Adipose tissue (tissue), 3 donors: ENCODE measurements at regions not wholly inside any gene's neighbourhood (a gene's known extent, or its start where the extent isn't known, plus 50 kb on each side); places are given as distances from the start of the nearest gene placed in this dataset.

Experiments used
- H3K27ac ChIP-seq: one replicate; pipeline ENCODE4 v1.5.1; 2013; ENCODE audit warnings: low read depth, low read length
- WGBS, 3 donors: extraction: QIAGEN DNeasy Blood & Tissue Kit; methylation state at CpG; one replicate each; pipeline ENCODE4 v1.1.7; 2013; 5-methylcytosine and 5-hydroxymethylcytosine counted together
- donor health status: healthy with polysubstance abuse.
- donor health status: Bipolar disorder and iron deficiency.
- donor health status: healthy.

GRCh38 chr13:33367171-33367895 lies 81.8 kb upstream of the STARD13 start:
- 67 to 82% (median 81%) methylated on average over 2 of the region's 2 CpGs for WGBS, 3 donors

DNA sequence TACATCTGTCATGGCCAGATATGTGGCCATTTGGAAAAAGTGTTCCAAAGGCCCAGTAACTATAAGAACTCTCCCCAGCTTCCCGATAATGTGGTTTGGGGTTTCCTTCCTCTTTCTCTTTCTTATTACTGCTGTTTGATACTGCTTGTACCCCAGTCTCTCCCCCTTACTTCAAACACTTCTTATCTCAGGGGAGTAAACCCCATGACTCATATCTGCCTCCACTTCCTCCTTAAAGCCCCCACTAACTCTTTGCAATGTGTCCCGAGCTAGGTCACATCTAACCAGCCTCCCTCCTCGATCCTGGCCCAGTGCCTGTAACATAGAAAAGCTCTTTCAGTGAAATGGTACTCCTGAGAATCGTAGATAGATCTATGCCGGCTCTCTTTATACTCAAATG lies 82.4 kb upstream of the STARD13 start:
- H3K27ac ChIP-seq = no peak overlapping the region
- 23 to 62% (median 25%) methylated on average over 5 of the region's 5 CpGs for WGBS, 3 donors

More at GRCh38 chr13:33367171-33367895, 81.8 kb upstream of the STARD13 start:
- H3K27ac ChIP-seq = no peak overlapping the region

DNA sequence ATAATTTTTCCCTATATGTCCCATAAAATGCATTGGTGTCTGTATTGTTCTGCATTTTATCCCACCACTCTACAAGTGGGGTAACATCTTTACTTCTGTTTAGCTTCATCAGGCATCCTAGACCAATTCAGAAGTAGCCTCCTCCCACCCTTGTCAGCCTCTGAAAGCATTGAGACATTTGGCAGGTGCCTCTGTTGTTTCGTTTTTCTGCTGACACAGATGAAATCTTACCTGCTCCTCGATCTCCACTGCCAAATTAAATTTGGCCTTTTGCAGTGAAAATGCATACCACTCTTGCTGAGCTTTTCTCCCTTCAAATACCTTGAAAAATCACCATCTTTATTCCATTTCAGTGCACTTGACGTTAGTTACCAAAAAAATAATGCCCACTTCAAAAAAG lies 83.5 kb upstream of the STARD13 start:
- no peak overlapping the region for H3K27ac ChIP-seq
- WGBS, 3 donors = 65 to 80% (median 78%) methylated on average over 3 of the region's 3 CpGs

GRCh38 chr13:33372251-33372919 lies 86.8 kb upstream of the STARD13 start:
- 81 to 90% (median 86%) methylated on average over 4 of the region's 4 CpGs for WGBS, 3 donors
- no peak overlapping the region for H3K27ac ChIP-seq

GRCh38 chr13:33373624-33374023 lies 88.1 kb upstream of the STARD13 start:
- no peak overlapping the region for H3K27ac ChIP-seq

DNA sequence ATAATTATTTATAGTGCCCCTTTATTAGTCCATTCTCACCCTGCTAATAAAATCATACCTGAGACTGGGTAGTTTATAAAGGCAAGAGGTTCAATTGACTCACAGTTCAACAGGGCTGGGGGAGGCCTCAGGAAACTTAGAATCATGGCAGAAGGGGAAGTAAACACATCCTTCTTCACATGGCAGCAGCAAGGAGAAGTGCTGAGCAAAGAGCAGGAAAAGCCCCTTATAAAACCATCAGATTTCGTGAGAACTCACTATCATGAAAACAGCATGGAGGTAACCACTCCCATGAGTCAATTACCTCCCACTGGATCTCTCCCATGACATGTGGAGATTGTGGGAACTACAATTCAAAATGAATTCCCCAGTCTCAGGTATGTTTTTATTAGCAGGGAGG lies 89.9 kb upstream of the STARD13 start:
- 50 to 89% (median 83%) methylated on average over 1 of the region's 1 CpG for WGBS, 3 donors
- no peak overlapping the region for H3K27ac ChIP-seq

- no peak overlapping the region for H3K27ac ChIP-seq
- 94 to 100% (median 95%) methylated on average over 1 of the region's 1 CpG for WGBS, 3 donors
Observed at GRCh38 chr13:33376212-33376611, 90.7 kb upstream of the STARD13 start.

DNA sequence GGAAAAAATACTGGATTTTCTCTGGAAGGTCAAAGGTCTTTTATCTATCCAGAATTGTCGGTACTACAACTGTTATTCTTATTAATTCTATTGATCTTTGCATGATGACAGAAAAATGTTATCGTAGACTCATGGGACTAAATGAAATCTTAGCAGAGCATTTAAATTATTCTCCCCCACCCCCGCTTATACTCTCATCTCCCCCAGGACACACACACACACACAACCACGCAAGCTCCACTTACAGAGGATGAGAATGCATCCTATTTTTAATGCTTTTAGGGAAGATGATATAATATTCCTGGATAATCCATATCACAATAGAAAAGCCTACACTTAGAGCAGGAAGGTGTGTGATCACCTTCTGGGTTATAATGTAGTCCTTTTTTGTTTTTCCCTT lies 91.9 kb upstream of the STARD13 start:
- no peak overlapping the region for H3K27ac ChIP-seq
- WGBS, 3 donors = 56 to 95% (median 94%) methylated on average over 4 of the region's 4 CpGs

DNA sequence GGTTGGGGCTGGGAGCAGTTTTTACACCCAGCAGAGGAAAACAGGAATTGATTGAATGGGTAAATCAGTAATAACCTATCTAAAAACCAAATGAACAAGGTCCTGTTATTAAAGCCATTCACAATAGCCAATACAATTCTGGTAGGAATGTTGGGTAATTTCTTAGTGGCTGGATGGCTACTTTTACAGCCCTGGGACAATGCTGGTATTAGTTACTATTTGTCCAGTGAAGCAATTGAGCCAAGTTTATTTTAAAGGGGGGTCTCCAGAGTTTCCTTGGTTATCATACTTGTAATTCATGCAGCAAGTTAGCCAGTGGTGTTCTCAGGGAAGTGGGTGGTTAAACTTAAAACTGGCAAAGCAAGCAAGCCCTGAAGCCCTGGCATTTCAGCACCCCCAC lies 92.3 kb upstream of the STARD13 start:
- H3K27ac ChIP-seq = no peak overlapping the region

DNA sequence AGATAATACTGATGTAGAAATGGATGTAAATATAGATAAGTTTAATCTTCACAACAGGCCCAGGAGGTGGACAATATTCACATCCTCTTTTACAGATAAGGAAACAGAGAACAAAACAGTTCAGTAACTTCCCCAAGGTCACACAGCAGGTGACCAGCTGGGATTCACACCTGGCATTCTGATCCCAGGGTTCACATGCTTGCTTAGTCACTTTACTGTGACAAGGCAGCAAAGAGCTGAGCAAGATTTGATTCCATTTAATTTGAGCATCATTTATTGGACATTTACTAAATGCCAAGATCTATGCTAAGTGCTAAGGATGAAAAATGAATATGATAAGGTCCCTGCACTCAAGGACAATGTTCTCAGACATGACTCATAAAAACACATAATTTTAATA lies 94.1 kb upstream of the STARD13 start:
- H3K27ac ChIP-seq = no peak overlapping the region

DNA sequence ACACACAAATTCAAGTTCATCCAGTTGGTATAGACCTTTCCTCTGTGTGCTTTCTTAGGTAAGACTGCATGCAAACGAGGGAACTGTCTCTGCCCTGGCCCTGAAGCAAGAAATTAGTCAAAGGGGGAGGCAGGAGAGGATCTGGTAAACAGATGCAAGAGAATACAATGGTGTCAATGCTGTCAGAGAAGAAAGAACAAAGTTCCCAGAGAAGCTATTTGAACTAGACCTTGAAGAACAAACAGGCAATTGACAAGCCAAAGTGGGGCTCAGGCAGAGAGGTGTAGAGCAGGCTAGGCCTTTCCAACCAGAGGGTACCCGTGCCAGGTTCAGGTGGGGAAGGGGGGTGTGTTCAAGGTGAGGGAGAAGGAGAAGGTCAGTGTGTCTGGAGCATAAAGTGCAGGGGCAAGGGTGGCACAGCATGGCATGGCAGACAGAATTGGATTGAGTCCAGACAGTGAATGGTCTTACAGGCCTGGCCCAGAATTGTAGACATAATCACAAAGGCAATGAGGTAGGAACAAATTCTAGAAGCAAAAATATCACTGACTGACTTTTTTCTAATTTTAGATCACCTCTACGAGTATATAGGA lies 95.0 kb upstream of the STARD13 start:
- no peak overlapping the region for H3K27ac ChIP-seq
- WGBS, 3 donors = 46 to 90% (median 89%) methylated on average over 3 of the region's 3 CpGs

- WGBS, 3 donors = 91 to 93% (median 92%) methylated on average over 5 of the region's 5 CpGs
Observed at GRCh38 chr13:33381180-33381579, 95.6 kb upstream of the STARD13 start.

DNA sequence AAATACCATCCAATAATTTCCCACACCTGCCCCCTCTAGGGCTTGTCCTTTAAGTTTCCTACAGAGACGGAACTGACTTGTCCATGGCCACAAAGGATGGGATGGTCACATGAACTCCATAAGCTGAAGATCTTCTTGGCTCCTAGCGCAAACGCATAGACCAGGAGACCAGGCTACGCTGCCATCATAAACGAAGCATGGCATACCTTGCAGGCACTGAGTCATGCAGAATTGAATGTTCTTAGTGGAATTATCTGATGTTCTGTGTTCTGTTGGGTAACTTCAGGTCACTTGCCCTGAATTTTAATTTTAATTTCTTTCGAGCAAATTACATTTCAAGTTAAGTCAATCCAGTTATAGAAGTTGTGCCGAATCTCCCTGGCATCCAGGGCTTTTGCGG lies 96.4 kb upstream of the STARD13 start:
- WGBS, 3 donors = 96 to 97% (median 97%) methylated on average over 8 of the region's 8 CpGs
- H3K27ac ChIP-seq = no peak overlapping the region

More at GRCh38 chr13:33381180-33381579, 95.6 kb upstream of the STARD13 start:
- no peak overlapping the region for H3K27ac ChIP-seq

DNA sequence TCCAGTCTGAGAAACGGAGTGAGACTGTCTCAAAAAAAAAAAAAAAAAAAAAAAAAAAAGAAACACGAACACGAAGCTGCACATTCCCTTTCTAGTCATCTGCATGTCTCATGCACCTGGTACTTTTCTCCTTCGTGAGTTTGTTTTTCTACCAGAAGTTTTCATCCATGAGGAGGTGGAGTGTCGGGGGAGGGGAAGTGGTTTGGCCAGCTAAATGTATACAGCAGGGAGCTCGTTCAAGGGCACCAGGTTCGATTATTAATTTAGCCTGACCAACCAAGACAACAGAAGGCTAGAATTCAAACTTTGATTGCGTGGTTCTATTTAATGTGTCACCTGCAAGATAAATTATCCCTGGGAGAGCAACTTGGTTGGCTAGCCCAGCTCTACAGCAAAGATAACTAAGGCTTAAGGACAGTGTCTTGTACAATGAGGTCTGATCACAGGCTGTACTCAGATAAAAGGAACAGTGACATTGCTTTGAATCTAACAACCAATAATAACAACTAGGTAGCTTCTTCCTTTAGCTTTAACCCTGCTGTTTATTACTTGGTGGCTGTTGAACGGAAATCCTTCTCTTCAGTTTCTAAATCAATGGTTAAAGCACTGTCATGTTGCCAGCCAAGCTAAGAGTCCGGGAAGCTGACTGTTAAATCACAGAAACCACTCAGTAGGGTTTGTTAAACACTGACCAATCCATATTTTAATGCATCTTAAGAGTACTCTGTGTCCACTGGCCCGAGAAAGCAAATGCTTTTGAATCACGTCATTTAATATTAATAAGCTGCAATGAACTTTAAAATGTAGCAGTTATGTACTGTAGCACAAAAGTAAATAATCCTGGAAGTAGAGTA lies 98.4 kb upstream of the STARD13 start:
- WGBS, 3 donors = 21 to 86% (median 85%) methylated on average over 12 of the region's 12 CpGs

GRCh38 chr13:33388286-33388998 lies 102.9 kb upstream of the STARD13 start:
- H3K27ac ChIP-seq = no peak overlapping the region
- 84 to 86% (median 85%) methylated on average over 8 of the region's 8 CpGs for WGBS, 3 donors

More for the DNA sequence above, 98.4 kb upstream of the STARD13 start:
- H3K27ac ChIP-seq = no peak overlapping the region

- WGBS, 3 donors = 43 to 91% (median 87%) methylated on average over 4 of the region's 4 CpGs
- no peak overlapping the region for H3K27ac ChIP-seq
Observed at GRCh38 chr13:33392794-33393405, 107.3 kb upstream of the STARD13 start.

DNA sequence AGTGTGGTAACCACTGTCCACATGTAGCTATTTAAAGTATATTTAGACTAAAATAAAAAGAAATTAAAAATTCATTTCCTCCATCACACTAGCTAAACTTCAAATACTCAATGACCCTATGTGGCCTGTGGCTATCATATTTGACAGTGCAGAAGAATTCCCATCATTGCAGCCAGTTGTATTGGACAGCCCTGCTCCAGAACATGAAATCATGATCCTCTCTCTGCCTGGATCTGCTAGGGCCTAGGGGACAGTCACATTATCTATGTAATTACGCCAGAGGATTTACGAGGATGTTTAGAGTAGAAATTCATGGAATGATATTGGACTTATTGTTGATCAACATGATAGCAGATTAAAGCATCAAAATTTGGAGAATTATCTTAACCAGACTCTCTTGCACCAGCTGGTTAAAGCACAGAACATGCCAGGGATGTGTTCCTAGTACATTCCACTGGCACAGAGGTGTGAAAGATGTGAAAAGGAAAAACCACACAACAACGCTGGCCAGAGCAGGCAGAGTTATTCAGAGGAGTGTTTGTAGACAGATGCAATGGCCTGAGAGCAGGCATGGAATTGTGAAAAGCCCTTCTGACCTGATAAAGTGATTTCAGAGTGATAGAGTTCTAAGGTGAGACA lies 108.9 kb upstream of the STARD13 start:
- no peak overlapping the region for H3K27ac ChIP-seq
- 84 to 90% (median 86%) methylated on average over 3 of the region's 3 CpGs for WGBS, 3 donors

- H3K27ac ChIP-seq = no peak overlapping the region
- WGBS, 3 donors = 66 to 84% (median 82%) methylated on average over 4 of the region's 4 CpGs
Observed at GRCh38 chr13:33401238-33401637, 115.7 kb upstream of the STARD13 start.
